Stimulated activated CD4-positive, alpha-beta T cell treated with anti-CD3 and anti-CD28 coated beads, Interleukin-4, amount 100 ng/mL, for 1 hour (primary cell): ENCODE measurements at regions not wholly inside any gene's neighbourhood (a gene's known extent, or its start where the extent isn't known, plus 50 kb on each side); places are given as distances from the start of the nearest gene placed in this dataset.

Experiments
- DNase-seq: peaks from one replicate; pipeline ENCODE4 v3.0.0-alpha.2; 2020

DNA sequence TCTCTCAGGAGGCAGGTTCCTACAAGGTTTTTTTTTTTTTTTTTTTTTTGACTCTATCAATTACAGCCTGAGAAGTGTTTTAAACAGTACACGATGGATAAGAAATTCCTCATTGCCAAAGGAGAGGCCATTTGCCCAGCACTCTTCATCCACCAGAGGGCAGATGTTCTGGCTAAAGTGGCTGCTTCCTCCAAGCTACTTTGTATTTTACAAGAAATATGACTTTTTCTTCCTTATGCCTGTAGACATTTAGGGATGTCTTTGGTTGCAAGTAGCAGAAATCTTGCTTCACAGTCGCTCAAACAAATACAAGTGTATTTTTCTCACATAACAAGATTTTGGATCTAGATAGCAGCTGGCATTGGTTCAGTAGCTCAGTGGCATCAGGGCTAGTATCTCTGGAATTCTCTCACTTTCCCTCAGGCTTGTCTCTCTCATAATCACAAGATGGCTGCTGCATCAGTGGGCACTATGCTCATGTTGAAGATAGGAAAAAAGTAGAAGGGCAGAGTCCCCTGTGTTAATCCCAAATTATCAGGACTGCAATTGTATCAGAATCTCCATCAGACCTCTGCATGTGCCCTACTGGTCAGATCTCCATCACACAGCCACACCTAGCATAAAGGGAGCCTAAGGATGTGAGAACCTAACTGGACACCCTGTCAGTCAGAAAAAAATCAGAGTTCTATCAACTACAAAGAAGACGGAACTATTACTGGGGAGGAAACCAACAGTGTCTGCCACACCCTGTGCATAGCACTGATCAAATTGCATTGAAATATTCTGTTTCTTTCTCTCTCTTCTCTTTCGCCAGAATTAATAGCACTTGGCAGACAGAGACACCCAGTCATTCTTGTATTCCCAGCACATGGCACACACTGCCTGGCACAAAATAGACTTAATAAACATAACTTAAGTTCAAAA lies 138.9 kb upstream of the COL8A1 start:
- no peak for DNase-seq

DNA sequence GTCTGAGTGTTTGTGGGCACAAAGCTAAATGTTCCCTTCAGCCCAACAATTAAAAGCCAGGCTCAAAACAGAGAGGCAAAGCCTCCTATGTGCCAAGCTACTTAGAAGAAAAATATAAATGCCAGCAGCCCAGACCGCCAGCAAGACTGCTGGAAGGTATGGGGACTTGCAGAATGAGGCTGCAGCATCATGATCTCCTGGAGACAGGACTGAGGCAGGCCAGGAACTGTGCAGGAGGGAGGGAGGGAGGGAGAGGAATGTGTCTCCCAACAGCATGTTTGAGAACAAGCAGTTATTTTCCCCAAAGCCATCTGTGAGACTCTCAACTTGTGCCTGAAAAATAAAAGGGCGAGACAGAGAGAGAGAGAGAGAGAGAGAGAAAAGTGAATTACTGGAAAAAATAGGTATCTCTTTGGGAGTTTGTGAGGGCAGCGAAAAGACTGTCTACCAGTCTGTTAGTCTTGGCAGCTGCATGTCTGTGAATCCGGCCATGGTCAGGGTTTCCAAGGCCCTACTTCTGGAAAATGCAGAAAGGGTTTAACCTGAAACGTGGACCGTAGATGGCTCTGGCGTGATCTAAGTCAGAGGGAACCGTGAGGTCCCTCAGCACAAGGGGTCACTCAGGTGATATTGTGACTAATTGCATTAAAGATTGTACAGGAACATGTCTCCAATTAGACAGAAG lies 139.7 kb upstream of the COL8A1 start:
- no peak for DNase-seq

DNA sequence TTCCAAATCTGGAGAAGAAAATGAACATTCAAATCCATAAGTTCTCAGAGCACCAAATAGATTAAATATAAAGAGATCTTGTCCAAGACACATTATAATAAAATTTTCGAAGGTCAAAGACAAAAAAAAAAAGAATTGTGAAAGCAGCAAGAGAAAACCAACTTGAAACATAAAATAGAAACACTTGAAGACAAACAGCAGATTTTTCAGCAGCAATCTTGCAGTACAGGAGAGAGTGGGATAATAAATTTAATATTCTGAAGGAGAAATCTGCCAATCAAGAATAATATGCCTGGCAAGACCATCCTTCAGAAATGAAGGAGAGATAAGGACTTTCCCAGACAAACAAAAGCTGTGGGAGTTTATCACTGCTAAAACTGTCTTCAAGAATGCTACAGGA lies 150.5 kb upstream of the COL8A1 start:
- DNase-seq = no peak

DNA sequence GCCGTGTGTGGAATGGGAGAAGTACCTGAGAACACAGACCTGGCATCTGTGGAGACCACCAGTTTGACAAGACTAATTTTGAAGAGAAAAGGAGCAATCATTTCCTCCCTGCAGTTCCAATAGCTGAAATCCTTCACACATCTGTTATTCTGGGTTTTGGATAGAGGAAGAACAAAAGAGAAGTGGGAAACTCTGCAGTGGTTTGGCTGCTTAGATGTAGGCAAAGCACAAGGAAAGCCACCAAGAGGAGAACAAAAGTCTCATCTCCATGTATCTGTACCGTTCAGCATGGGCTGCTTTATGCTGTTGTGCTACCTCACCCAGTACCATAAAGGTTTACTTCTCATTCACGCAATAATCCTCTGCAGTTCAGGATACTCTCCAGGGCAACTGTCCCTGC lies 153.1 kb upstream of the COL8A1 start:
- DNase-seq = no peak

DNA sequence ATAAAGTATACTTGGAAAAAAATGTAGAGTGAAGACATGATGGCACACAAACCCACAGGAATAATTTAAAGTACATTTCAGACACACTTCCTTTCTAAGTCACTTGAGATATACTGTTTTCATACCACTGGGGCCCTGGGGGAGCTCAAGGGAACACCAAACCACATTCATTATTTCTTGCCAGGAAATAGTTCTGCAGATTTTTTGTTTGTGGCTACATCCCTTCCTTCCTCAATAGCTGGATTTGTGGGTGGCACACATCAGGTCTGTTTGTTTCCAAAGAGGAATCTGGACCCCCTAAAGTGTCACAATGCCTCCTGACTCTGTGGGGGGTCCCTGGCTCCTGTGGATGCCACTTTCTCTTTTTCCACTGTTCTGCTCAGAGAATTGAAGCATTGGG lies 153.5 kb upstream of the COL8A1 start:
- DNase-seq = no peak

DNA sequence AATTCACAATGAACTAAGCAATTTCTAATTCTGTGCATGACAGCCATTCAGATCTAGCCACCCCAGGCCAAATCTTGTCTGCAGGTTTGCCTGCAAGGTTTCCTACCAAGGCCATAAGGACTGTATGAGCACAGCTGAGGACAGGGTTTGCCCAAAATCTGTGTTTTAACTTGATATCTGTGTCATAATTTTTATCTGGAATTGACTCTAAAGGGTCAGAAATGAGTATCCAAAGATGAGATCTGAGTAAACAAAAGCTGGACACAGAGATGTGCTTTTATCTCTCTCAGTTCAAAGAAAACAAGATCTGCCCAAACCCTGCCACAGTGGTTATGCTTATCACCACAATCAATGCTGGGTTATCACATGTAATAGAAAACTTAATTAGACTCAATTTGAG lies 154.6 kb upstream of the COL8A1 start:
- DNase-seq = no peak

DNA sequence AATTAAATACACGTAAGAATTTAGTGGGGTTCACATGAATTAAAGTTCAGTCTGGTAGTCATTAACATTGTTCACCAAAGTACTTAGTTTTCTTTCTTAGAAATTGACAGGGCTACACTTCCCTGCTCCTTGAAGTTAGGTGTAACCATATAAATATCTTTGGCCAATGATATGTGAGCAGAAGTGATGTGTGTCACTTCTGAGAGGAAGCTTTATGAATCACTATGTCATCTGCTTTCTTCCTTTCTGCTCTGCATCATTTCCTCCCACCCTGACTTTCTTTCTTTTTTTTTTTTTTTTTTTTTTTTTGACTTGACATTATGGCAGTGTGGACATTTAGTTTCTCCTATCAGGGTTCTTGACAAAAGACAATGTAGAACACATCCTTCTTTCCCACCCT lies 156.2 kb upstream of the COL8A1 start:
- no peak for DNase-seq

DNA sequence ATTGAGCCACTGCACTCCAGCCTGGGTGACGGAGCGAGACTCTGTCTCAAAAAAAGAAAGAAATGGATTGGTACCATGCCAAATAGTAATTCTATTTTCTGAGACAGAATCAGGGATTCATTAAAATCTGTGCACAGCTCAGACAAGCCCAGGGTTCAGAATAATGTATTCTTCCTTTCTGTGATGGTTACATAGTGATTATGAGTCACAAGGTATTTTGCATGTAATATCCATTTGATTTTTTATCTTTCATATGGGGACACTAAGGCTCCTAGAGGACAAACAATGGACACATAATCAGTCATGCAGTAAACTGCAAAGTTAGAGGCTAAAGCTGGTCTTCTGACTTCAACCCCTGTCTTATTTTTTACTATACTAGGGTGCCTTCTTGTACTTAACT lies 156.8 kb upstream of the COL8A1 start:
- DNase-seq = no peak

DNA sequence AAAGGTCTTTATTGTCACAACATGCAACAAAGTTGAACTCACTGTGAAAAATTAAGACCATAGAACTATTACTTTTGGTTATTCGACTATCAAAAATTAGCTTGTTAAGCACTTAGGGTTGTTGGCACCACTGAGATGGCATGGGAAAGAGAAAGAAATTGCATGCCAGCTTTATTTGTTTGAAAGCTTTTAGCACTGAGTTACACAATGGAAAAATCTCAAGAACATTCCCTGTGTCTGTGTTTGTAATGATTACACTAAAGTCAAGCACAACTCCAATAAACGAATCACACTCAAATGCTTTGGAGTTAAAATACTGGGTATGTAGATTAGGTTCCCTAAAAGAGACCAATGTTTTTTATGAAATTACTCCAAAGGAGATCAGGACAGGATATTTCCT lies 158.6 kb upstream of the COL8A1 start:
- DNase-seq = no peak

DNA sequence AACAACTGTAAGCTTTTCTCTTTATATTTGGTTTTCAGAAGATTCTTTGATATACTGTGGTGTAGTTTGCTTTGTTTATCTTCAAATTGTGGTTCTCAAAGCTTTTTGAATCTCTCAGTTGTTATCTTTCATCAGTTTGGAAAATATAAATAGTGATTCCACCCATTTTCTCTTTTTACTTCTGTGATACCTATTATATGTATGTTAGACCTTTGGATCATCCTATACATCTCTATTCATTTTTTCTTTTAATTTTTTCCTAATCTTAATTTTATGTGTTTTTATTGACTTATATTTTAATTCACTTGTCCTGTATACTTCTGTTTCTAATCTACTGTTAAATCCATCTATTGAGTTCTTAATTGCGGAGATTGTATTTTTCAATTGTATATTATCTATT lies 160.7 kb upstream of the COL8A1 start:
- no peak for DNase-seq

DNA sequence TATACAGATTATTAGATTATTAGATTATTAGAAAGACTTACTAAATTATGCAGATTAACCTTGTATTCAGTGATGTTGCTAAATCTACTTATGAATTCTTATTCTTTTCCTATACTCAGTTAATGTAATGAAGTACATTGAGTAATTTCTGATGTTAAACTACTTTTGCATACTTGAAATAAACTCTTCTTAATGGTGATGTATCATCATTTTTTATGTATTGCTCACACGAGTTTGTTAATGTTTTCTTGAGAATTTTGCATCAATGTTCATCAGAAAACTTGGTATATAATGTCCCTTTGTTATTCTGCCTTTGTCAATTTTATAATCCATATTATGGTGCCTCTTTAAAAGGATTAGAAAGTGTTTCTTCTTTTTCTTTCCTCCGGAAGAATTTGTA lies 163.2 kb upstream of the COL8A1 start:
- no peak for DNase-seq

DNA sequence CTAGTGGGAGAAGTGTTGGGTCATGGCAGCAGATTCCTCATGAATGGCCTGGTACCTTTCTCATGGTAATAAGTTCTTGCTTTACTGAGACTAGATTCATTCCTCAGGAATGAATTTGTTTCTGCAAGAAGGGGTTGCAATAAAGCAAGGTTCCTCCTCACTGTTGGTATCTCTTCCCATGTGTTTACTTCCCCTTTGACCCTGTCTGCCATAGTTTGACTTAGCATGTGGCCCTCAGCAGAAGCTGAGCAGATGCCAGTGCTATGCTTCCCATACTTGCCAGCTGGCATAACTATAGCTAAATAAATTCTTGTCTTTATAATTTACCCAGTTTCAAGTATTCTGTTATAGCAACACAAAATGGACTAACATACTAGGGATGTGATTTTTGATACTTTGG lies 163.6 kb upstream of the COL8A1 start:
- no peak for DNase-seq

DNA sequence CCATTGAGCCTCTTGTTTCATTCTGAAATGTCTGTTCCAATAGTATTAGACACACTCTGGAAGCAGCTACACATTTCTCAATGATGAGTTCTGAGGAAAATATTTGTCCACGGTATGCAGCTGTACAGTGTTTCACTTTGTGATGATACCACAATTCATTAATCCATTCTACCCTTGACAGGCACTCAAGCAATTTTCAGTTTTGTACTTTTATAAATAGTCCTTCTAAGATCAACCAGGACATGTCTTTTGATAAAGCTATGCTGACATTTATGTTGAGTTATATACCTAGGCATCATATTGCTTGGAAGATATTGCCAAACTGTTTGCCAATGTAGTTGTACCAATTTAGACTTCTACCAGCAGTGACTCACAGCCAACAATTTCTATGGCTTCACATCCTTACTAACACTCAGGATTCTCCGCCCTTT lies 165.1 kb upstream of the COL8A1 start:
- no peak for DNase-seq

DNA sequence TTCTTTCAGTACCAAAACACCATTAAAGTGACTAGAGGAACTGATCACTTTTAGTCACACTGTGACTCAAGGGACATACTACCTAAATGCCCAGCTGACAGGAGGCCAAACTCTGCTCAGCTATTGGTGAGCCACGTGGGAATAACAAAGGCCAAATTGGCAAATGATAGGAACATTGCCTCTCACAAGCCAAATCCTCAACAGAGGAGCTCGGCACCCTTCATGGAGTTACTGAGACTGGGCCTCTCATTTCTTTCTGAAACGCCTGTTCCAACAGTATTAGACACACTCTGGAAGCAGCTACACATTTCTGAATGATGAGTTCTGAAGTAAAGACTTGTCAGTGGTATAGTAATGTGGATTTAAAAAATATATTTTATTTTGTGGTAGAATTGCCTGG lies 166.0 kb upstream of the COL8A1 start:
- no peak for DNase-seq

DNA sequence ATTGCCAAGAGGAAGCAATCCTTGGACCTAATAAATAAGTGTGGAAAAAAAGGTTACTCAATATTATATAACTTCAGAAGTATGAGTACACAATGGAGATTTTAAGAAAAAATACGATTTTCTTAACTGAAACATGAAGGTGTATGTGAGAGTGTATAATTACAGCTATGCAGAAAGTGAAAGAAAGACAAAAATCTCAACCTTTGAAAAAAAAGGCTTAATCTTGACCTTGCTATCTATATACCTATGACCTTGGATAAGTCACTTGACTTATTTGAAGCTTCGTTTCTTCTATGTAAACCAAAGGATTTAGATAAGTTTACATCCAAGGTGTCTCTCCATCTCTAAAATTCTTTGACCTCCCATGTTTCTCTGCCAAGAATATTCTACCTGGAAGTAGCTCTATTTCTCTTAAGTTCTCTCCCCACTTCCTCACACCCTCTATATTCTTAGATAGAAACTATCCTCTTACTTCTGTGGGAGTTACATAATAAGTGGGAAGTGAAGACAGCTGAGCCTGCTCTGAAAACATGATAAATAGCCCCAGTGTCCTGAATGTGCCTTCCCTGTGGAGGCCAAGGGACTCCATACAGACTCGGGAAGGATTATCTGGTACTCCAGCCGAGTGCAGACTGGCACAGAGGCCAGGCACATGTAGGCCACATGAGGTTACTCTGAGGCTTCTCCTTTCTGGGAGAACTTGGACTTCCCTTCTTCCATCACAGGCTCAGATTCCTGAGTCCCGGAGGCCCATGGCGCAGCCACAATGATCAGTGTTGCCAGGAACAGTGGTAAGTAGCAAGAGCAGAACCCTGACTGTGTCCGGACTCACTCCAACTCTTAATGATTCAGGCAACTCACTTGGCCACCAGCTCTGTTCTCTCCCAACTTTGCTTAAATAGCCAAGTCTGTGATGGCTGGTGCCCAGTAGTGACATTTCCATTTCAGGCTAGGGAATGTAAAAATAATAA lies 166.8 kb upstream of the COL8A1 start:
- DNase-seq = no peak

DNA sequence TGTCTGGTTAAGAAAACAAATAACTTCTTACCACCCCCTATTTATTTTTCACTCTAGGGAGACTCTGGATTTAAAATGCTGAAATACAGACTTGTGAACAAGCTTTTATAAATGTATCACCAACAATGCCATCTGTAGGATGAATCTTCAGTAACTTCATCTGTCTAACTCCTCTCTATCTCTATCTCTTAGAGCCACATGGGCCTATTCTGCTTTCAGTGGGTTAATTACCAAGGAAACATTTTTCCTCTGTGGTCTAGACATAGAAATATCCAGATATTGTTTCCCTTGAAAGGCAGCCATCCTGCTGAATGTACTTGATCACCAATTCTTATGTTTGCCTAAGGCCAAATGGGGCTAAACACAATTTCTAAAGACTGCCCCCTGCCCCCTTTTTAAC lies 167.6 kb upstream of the COL8A1 start:
- no peak for DNase-seq

DNA sequence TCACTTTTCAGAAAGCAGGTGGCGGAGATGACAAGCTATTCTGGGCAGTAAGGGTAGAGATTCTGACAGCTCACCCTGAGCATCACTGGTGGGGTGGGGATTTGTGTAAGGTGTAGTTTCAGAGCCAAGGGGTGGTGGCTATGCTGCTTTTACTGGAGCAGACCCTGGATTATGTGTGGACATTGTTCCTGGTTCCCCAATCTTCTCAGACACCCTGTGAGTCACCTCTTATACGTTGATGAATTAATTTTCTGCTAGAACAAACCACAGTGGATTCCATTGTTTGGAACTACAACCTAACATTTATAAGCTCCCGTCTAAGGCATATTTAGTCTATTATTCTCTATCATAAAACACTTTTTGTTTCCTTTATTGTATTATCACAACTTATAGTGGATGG lies 169.5 kb upstream of the COL8A1 start:
- no peak for DNase-seq

DNA sequence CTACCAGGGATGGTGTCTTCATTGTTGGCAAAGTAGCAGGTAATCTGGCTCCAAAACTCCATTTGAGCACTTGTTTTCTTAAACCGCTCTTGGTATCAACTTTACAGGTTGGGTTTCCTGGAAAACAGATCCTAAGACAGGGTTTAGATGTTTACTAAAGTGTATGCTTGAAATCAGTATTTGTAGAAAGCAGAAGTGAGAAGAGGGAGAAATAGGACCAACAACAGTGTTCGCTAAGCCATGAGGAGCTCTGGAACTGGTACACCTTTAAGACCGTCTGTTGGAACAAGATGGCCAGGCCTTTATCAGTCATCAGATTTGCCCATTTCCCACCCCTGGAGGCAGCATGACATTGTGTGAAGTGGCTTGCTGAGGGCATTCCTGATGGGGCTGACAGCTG lies 171.0 kb upstream of the COL8A1 start:
- DNase-seq = no peak

DNA sequence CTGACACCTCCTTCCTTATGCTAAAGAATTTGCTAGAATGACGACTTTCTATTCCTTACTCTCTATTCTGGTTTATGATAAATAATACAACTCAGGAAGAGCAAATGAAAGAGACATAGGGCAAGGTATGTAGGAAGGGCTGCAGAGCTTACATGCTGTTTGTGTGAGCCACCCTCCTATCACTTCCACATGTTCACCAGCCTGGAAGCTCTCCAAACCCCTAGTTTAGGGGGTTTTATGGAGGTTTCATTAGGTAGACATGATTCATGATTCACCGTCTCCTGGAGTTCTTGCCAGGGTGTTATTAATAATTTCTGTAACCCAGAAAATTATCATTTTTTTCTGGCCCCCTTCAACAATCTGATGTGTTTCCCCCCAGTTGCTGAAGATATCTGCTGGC lies 172.1 kb upstream of the COL8A1 start:
- DNase-seq = no peak

DNA sequence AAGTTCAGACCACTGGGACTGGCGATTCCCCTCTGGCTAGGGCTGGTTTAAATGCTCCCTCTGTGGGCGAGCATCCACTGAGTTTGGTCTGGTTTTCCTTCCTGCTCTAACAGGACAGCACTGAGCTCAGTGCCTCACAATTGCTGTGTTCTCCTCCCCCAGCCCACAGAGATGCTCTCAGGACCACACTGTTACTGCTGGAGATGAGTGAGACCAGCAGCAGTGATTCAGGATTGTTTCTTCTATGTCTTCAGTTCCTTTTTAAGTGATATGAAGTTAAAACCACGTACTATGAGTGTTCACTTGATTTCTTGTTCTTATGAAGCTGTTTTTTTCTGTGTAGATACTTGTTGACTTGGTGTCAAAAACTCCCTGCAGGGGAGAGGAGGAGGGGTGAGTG lies 180.4 kb upstream of the COL8A1 start:
- no peak for DNase-seq

DNA sequence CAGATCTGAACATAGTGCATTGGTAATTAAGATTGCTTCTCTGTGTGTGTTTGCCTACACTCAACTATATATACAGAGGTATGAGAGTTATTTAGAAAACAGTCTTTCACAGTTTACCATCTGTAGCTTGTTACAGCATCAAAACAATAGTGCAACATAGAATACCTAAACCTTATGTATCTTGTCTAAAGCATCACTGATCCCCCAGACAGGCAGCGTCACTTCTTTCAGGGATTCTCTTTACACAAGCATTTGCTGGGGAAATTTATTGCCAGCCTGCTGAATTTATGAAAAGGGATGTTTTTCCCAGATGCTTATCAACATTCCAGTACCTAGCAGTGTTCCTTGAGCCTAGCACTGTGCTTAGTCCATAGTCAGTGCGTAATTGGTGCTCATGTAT lies 195.8 kb upstream of the COL8A1 start:
- DNase-seq = no peak

DNA sequence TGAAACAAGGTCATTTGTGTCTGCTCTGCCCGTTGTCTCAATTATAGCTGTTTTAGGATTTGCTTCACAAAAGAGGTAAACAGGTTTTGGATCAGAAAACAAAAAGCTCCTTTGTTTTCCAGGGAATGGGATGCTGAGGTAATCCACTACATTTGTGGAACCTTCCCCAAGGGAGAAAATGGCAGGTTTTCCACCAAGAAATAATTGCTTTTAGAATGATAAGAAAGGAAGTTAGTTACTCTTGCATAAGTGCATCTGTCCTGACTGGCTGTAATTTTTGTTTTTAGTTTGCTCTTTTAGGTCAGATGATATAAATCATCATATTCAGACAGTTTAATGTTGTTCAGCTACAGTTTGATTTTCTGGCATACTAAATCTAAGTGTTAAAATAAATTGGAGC lies 198.5 kb upstream of the COL8A1 start:
- DNase-seq = no peak

DNA sequence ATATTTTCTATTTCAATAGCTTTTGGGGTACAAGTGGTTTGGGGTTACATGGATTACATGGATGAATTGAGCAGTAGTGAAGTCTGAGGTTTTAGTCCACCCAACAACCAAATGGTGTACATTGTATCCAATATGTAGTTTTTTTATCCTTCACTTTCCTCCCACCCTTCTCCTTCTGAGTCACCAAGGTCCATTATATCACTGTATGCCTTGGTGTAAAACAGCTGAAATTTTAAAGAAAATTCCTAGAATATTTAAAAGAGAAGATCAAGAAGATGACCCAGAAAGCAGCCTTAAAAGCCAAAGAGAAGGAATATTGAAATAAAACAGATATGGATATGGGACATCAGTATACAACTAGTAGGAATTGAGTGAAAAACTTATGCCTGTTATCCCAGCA lies 204.2 kb upstream of the COL8A1 start:
- no peak for DNase-seq
